ENCODE measurements at regions not wholly inside any gene's neighbourhood (a gene's known extent, or its start where the extent isn't known, plus 50 kb on each side); places are given as distances from the start of the nearest gene placed in this dataset.

- TF ChIP-seq CTCF (IDR thresholded peaks at IDR 0.05) (no peak), POLR2A (IDR thresholded peaks at IDR 0.05) (no peak)
These were observed 164.5 kb downstream of the LPIN1 start for GRCh38 chr2:11910971-11911370.

Measured in Peyer's patch (tissue), 4 donors.